Mucosa of descending colon (tissue), 3 donors: ENCODE measurements at regions not wholly inside any gene's neighbourhood (a gene's known extent, or its start where the extent isn't known, plus 50 kb on each side); places are given as distances from the start of the nearest gene placed in this dataset.

Experiments
- ATAC-seq: fragments of 200-7000 bp; cut with Tn5 transposase; one replicate; pipeline ENCODE4 v1.9.1; 2020; ENCODE audit warnings: mild to moderate bottlenecking, moderate library complexity
- DNase-seq, 3 donors: peaks; one replicate each; pipeline ENCODE4 v3.0.0-alpha.2; 2020
- H3K36me3 ChIP-seq: fragments of 200-600 bp; one replicate; pipeline ENCODE4 v1.8.0; 2021; ENCODE audit warnings: low read depth, mild to moderate bottlenecking
- H3K4me1 ChIP-seq: fragments of 200-600 bp; one replicate; pipeline ENCODE4 v1.8.0; 2021; ENCODE audit warnings: low read depth, mild to moderate bottlenecking
- H3K4me3 ChIP-seq: fragments of 200-600 bp; one replicate; pipeline ENCODE4 v1.8.0; 2021; ENCODE audit warnings: mild to moderate bottlenecking
- H3K9me3 ChIP-seq: fragments of 200-600 bp; one replicate; pipeline ENCODE4 v1.8.0; 2021; ENCODE audit warnings: mild to moderate bottlenecking
- CTCF ChIP-seq: fragments of 200-600 bp; IDR thresholded peaks from one replicate; pipeline ENCODE4 v1.8.0; 2022; ENCODE audit warnings: antibody characterized with exemption, mild to moderate bottlenecking
- intact Hi-C, 2 donors: fragments of 100-400 bp; cut with DNase I in 1 of 2; cut with micrococcal nuclease in 1 of 2; formaldehyde crosslinking; loops; one replicate each; pipeline versions ENCODE4 v1.11.0 to v1.11.1; 2022; cut with DNase I, micrococcal nuclease
- donor health status: DM: no; HTN: no; CAD: no; lungs with moderate emphysema.
- donor health status: DM: no; HTN: no; CAD: no.
- donor health status: DM: no; HTN: yes; CAD: no.

GRCh38 chr4:36417146-36417545 is 135.7 kb downstream of the DTHD1 start:
- intact Hi-C loops, result no loop called here
- Histone ChIP-seq H3K36me3 (no peaks in the 10 kb centered on the region), H3K9me3 (no peaks in the 10 kb centered on the region), H3K4me3 (no peak overlapping the region), H3K4me1 (no peaks in the 10 kb centered on the region)
- no peak for DNase-seq
- no peak for TF ChIP-seq CTCF
- no peak for ATAC-seq

- intact Hi-C loops, result no loop called here
- ATAC-seq, result no peak
- Histone ChIP-seq H3K36me3 (no peaks in the 10 kb centered on the region), H3K9me3 (no peaks in the 10 kb centered on the region), H3K4me3 (no peak overlapping the region), H3K4me1 (no peaks in the 10 kb centered on the region)
- no peak for DNase-seq
- TF ChIP-seq CTCF, result no peak
Observed at GRCh38 chr4:36420111-36420679, 138.8 kb downstream of the DTHD1 start.

- intact Hi-C loops, result no loop called here
Observed at GRCh38 chr4:36422607-36423006, 141.2 kb downstream of the DTHD1 start.

GRCh38 chr4:36426741-36427140 is 145.3 kb downstream of the DTHD1 start:
- no peak overlapping the region for H3K4me3 ChIP-seq
- H3K4me1 ChIP-seq, result no peaks in the 10 kb centered on the region
- DNase-seq, result no peak
- intact Hi-C loops, result no loop called here
- no peak for ATAC-seq
- no peak for TF ChIP-seq CTCF
- no peaks in the 10 kb centered on the region for H3K9me3 ChIP-seq
- H3K36me3 ChIP-seq, result no peaks in the 10 kb centered on the region

More at GRCh38 chr4:36422607-36423006, 141.2 kb downstream of the DTHD1 start:
- no peak for DNase-seq
- no peaks in the 10 kb centered on the region for H3K4me1 ChIP-seq
- no peak for ATAC-seq
- no peaks in the 10 kb centered on the region for H3K36me3 ChIP-seq
- H3K4me3 ChIP-seq, result no peak overlapping the region
- TF ChIP-seq CTCF, result no peak
- H3K9me3 ChIP-seq, result no peaks in the 10 kb centered on the region

GRCh38 chr4:36427696-36428095 is 146.3 kb downstream of the DTHD1 start:
- no peak for TF ChIP-seq CTCF
- no peaks in the 10 kb centered on the region for H3K36me3 ChIP-seq
- intact Hi-C loops, result no loop called here
- no peak overlapping the region for H3K4me3 ChIP-seq
- DNase-seq (no peak), ATAC-seq (no peak)
- H3K9me3 ChIP-seq, result no peaks in the 10 kb centered on the region
- no peaks in the 10 kb centered on the region for H3K4me1 ChIP-seq

- no peak for DNase-seq
- H3K4me3 ChIP-seq, result no peak overlapping the region
- intact Hi-C loops, result no loop called here
- no peak for ATAC-seq
- H3K4me1 ChIP-seq, result no peaks in the 10 kb centered on the region
- H3K36me3 ChIP-seq, result no peaks in the 10 kb centered on the region
- H3K9me3 ChIP-seq, result no peaks in the 10 kb centered on the region
- no peak for TF ChIP-seq CTCF
Observed at GRCh38 chr4:36432586-36432985, 151.2 kb downstream of the DTHD1 start.
